Osteocyte (in vitro differentiated cells): ENCODE measurements at regions not wholly inside any gene's neighbourhood (a gene's known extent, or its start where the extent isn't known, plus 50 kb on each side); places are given as distances from the start of the nearest gene placed in this dataset.

ENCODE experiments used
- DNase-seq: peaks from one replicate; pipeline ENCODE4 v3.0.0; 2021; ENCODE audit warnings: mixed read lengths; ENCODE audit not compliant: unreplicated experiment; ENCODE audit errors: extremely low spot score
- H3K27ac Mint-ChIP-seq: one replicate; pipeline ENCODE4 v1.8.0; 2021; ENCODE audit warnings: mild to moderate bottlenecking, mixed read lengths; ENCODE audit not compliant: unreplicated experiment
- H3K27me3 Mint-ChIP-seq: one replicate; pipeline ENCODE4 v1.8.0; 2021; ENCODE audit warnings: mixed read lengths; ENCODE audit not compliant: unreplicated experiment
- H3K36me3 Mint-ChIP-seq: one replicate; pipeline ENCODE4 v1.8.0; 2021; ENCODE audit warnings: mixed read lengths; ENCODE audit not compliant: unreplicated experiment
- H3K4me1 Mint-ChIP-seq: one replicate; pipeline ENCODE4 v1.8.0; 2021; ENCODE audit warnings: mixed read lengths; ENCODE audit not compliant: unreplicated experiment
- H3K4me3 Mint-ChIP-seq: one replicate; pipeline ENCODE4 v1.8.0; 2021; ENCODE audit warnings: mild to moderate bottlenecking, moderate library complexity, mixed read lengths; ENCODE audit not compliant: unreplicated experiment
- H3K9me3 Mint-ChIP-seq: one replicate; pipeline ENCODE4 v1.8.0; 2021; ENCODE audit warnings: mixed read lengths; ENCODE audit not compliant: unreplicated experiment
- TF ChIP-seq, protein P1 (sequence below): fragments of 200-600 bp; sonication (generic); IDR thresholded peaks from 2 replicates; pipeline ENCODE4 v1.5.0; 2021; ENCODE audit warnings: antibody characterized with exemption, mild to moderate bottlenecking, moderate library complexity

DNA sequence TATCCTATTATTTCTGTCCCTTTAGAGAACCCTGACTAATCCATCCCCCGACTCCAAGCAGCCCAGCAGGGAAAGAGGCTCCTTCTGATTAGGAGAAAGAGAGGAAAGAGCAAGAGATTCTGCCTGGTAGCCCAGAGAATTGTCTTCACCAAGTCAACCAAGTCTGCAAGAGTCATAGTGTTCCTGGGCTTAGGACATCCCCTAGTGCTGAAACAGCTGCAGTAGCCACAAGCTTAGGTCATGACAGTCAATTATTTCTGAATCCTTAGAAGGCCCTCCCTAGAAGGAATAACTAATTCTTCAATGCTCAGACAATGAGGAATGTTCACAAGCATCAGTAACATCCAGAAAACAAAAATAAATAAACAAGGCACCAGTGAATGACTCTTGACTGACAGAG, 480.3 kb upstream of the GRIA3 start:
- TF ChIP-seq, protein P1, sequence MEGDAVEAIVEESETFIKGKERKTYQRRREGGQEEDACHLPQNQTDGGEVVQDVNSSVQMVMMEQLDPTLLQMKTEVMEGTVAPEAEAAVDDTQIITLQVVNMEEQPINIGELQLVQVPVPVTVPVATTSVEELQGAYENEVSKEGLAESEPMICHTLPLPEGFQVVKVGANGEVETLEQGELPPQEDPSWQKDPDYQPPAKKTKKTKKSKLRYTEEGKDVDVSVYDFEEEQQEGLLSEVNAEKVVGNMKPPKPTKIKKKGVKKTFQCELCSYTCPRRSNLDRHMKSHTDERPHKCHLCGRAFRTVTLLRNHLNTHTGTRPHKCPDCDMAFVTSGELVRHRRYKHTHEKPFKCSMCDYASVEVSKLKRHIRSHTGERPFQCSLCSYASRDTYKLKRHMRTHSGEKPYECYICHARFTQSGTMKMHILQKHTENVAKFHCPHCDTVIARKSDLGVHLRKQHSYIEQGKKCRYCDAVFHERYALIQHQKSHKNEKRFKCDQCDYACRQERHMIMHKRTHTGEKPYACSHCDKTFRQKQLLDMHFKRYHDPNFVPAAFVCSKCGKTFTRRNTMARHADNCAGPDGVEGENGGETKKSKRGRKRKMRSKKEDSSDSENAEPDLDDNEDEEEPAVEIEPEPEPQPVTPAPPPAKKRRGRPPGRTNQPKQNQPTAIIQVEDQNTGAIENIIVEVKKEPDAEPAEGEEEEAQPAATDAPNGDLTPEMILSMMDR: no peak
- Mint-ChIP-seq H3K36me3 (no peaks in the 10 kb centered on the region), H3K4me3 (no peak overlapping the region), H3K9me3 (peaks cover 58% of the 10 kb centered on the region), H3K4me1 (no peaks in the 10 kb centered on the region), H3K27me3 (no peaks in the 10 kb centered on the region), H3K27ac (no peak overlapping the region)
- no peak for DNase-seq

DNA sequence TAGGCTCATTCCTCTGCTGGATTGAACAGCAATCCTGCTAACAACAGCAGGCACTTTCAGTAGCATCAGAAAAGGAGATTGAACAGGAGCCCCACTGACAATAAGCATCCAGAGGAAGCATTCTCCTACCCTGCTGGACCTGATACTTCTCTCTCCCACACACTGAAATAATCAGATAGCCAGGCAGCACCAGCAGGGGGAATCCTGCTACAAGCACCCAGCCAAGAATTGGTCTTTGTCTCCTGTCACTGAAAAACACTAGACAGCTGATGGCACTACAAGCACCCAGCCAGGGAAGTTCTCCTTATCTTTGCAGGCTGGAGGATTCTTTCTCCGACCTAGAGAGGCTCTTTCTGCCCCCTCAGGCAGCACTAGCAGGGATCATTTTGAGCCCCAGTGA, 444.3 kb upstream of the GRIA3 start:
- H3K27me3 Mint-ChIP-seq: no peaks in the 10 kb centered on the region
- TF ChIP-seq, protein P1: no peak
- H3K4me3 Mint-ChIP-seq: no peak overlapping the region
- H3K4me1 Mint-ChIP-seq: no peaks in the 10 kb centered on the region
- H3K36me3 Mint-ChIP-seq: no peaks in the 10 kb centered on the region
- H3K9me3 Mint-ChIP-seq: peaks cover 56% of the 10 kb centered on the region
- no peak overlapping the region for H3K27ac Mint-ChIP-seq
- DNase-seq: no peak

DNA sequence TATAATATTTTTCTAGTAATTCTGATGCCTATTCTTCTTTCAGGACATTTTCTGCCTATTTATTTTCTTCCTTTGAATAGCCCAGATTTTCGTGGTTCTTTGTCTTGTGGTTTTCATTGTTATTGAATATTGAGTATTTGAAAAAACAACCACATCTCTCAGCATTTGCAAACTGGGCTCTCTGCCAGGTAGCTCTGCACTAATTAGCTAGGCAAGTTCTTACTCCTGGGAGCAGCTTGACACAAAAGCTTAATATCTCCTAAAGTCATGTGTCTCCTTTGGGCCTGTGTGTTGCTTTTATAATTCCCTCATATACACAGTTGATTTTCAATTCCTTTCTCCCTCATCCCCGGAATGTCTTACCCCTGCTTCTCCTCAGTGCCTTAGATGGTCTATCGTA, 413.5 kb upstream of the GRIA3 start:
- H3K4me1 Mint-ChIP-seq: no peaks in the 10 kb centered on the region

DNA sequence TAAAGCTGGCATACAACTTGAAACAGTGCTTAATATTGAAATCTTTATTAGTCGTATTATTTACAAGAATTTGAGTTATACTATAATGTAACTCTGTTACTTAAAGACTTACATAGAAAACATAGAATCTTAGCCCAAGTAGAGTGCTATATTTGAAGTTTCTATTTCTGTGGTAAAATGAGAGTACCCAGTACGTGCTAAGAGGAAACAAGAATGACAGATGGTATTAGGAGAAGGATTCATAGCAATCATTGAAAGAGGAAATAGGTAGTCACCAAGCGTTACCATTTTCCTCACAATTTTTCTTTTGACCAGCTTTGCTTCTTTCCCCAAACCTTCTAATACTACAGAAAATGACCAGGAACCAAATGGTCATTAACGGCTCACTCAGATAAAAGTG, 412.1 kb upstream of the GRIA3 start:
- no peak for DNase-seq
- Mint-ChIP-seq H3K9me3 (peaks cover 48% of the 10 kb centered on the region), H3K27me3 (no peaks in the 10 kb centered on the region), H3K4me3 (no peak overlapping the region), H3K36me3 (no peaks in the 10 kb centered on the region), H3K27ac (no peak overlapping the region), H3K4me1 (no peaks in the 10 kb centered on the region)
- TF ChIP-seq, protein P1: no peak

More for the DNA sequence above, 413.5 kb upstream of the GRIA3 start:
- Mint-ChIP-seq H3K9me3 (peaks cover 48% of the 10 kb centered on the region), H3K36me3 (no peaks in the 10 kb centered on the region), H3K27ac (no peak overlapping the region), H3K27me3 (no peaks in the 10 kb centered on the region), H3K4me3 (no peak overlapping the region)
- DNase-seq: no peak
- TF ChIP-seq, protein P1: no peak

DNA sequence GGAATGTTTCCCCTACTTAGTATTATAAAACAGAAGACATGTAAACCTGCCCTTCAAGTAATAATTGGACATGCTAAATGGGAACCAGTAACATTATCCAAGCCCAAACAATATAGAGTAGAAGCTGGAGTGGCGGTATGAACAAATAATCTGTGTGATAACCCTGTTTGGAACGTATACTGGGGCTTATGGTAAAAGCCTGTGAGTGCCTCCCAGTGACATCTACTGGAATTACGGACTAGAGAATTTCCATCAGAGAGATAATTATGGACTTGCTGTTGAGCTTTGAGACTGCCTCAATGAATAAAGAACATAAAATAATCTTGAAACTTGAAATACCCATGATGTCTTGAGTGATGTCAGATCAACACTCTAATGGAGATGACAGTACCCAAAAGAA, 406.3 kb upstream of the GRIA3 start:
- TF ChIP-seq, protein P1: no peak
- Mint-ChIP-seq H3K36me3 (no peaks in the 10 kb centered on the region), H3K4me1 (no peaks in the 10 kb centered on the region), H3K27ac (no peak overlapping the region), H3K4me3 (no peak overlapping the region), H3K9me3 (peaks cover 42% of the 10 kb centered on the region), H3K27me3 (no peaks in the 10 kb centered on the region)
- no peak for DNase-seq
